SK-N-SH (cell line): ENCODE measurements at regions not wholly inside any gene's neighbourhood (a gene's known extent, or its start where the extent isn't known, plus 50 kb on each side); places are given as distances from the start of the nearest gene placed in this dataset.

Source experiments
- CTCF ChIP-seq: fragments of 200-600 bp; sonication (generic); IDR thresholded peaks from 2 replicates; pipeline ENCODE4 v1.6.1; 2017; ENCODE audit warnings: antibody characterized with exemption, mild to moderate bottlenecking, moderate library complexity
- FOSL2 ChIP-seq: IDR thresholded peaks from 2 replicates; pipeline ENCODE4 v1.4.0; 2012; ENCODE audit warnings: low read depth, mild to moderate bottlenecking, moderate library complexity, borderline replicate concordance
- JUND ChIP-seq: IDR thresholded peaks from 2 replicates; pipeline ENCODE4 v1.4.0; 2012
- MAX ChIP-seq: IDR thresholded peaks from 2 replicates; pipeline ENCODE4 v1.4.0; 2012; ENCODE audit warnings: low read depth
- REST ChIP-seq: IDR thresholded peaks from 2 replicates; pipeline ENCODE4 v1.6.1; 2012; ENCODE audit warnings: mild to moderate bottlenecking, low read depth, low read length, moderate library complexity
- RFX5 ChIP-seq: IDR thresholded peaks from 2 replicates; pipeline ENCODE4 v1.6.1; 2012; ENCODE audit warnings: mild to moderate bottlenecking, improper control_type of control experiment, low read length
- SMC3 ChIP-seq: IDR thresholded peaks from 2 replicates; pipeline ENCODE4 v1.6.1; 2012; ENCODE audit warnings: low read depth, low read length, improper control_type of control experiment
- USF2 ChIP-seq: fragments of 150-350 bp; IDR thresholded peaks from 2 replicates; pipeline ENCODE4 v1.6.1; 2017; ENCODE audit warnings: antibody characterized with exemption, low read length, low read depth, borderline replicate concordance
- YY1 ChIP-seq: IDR thresholded peaks from 2 replicates; pipeline ENCODE4 v1.4.0; 2012; ENCODE audit warnings: low read depth, mild to moderate bottlenecking
- ZBTB33 ChIP-seq: IDR thresholded peaks from 2 replicates; pipeline ENCODE4 v1.4.0; 2012; ENCODE audit warnings: low read depth, borderline replicate concordance
- TF ChIP-seq, protein P1 (sequence below): IDR thresholded peaks from 2 replicates; pipeline ENCODE4 v1.4.0; 2012; ENCODE audit warnings: low read depth, borderline replicate concordance

DNA sequence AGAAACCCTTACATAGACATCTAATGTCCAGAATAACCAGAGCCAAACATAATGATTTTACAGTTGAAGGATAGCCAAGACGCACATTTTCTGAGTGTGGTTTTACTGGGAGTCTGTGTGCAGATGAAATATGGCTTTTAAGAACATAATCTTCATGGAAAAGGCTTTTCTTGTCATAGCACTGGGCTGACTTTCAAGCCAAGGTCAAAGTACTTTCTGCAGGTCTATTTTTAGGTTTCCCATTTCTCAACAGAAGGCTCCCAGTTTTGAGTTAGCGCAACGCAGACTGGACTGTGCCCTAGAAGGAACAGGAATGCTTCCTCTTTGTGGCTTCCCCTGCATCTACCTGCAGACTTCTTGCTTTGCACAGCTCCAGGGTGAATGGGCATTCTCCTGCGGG is 92.3 kb upstream of the UPP2 start:
- TF ChIP-seq CTCF (no peak), USF2 (no peak), SMC3 (no peak), REST (no peak), RFX5 (no peak), JUND (no peak), FOSL2 (no peak), MAX (no peak), ZBTB33 (no peak), YY1 (no peak)
- TF ChIP-seq, protein P1, sequence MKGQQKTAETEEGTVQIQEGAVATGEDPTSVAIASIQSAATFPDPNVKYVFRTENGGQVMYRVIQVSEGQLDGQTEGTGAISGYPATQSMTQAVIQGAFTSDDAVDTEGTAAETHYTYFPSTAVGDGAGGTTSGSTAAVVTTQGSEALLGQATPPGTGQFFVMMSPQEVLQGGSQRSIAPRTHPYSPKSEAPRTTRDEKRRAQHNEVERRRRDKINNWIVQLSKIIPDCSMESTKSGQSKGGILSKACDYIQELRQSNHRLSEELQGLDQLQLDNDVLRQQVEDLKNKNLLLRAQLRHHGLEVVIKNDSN: no peak
